ENCODE measurements at regions not wholly inside any gene's neighbourhood (a gene's known extent, or its start where the extent isn't known, plus 50 kb on each side); places are given as distances from the start of the nearest gene placed in this dataset.

DNA sequence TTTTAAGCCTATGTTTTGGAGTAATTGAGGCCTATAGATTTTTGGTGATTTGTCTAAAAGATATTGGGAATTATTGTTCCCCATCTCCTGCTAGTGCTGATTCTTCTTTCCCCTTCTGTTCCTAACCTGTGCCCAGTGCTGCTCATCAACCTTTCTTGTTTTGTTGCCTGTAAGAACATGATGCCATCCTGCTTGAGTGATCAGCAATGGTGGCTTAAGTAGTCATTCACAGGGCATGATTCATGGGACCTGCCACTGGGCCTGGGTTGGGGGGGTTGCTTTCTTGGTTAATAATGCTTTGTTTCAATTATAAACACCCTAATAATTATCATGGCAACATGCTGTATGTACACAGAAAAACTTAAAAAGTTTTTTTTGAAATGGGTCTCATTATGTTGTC is 562.9 kb upstream of the SETBP1 start:
- TF ChIP-seq CTCF (conservative IDR thresholded peaks at IDR 0.05; ENCODE audit: low read depth, low read length) (no peak), EZH2 (IDR thresholded peaks at IDR 0.05; ENCODE audit: borderline replicate concordance, low read depth, low read length, poor library complexity, severe bottlenecking) (no peak)

Measured in A673 (cell line).